Activated CD4-positive, CD25-positive, alpha-beta regulatory T cell (primary cell): ENCODE measurements at regions not wholly inside any gene's neighbourhood (a gene's known extent, or its start where the extent isn't known, plus 50 kb on each side); places are given as distances from the start of the nearest gene placed in this dataset.
"Not testable (repeated sequence)": the region's sequence is repeated elsewhere in the genome, so short reads cannot be mapped to it uniquely, and the experiment has no call there.

Source experiments
- DNase-seq, 4 experiments: peaks; one replicate each; lab custom pipeline; 2025; lab: John Stamatoyannopoulos, UW

- no peak for DNase-seq
These were observed 144.5 kb upstream of the KCNJ15 start for GRCh38 chr21:38112219-38112789.

- no peak for DNase-seq
These were observed 142.0 kb upstream of the KCNJ15 start for GRCh38 chr21:38114717-38115333.

- DNase-seq = no peak
These were observed 140.9 kb upstream of the KCNJ15 start for GRCh38 chr21:38115870-38116269.

GRCh38 chr21:38119793-38120192 lies 137.0 kb upstream of the KCNJ15 start:
- no peak for DNase-seq

GRCh38 chr21:38120679-38120983 lies 136.2 kb upstream of the KCNJ15 start:
- not testable (repeated sequence) for DNase-seq

GRCh38 chr21:38120984-38121855 lies 135.6 kb upstream of the KCNJ15 start:
- DNase-seq = no peak

GRCh38 chr21:38121888-38122720 lies 134.7 kb upstream of the KCNJ15 start:
- no peak for DNase-seq

GRCh38 chr21:38123626-38124025 lies 133.2 kb upstream of the KCNJ15 start:
- no peak for DNase-seq

GRCh38 chr21:38126666-38127303 lies 130.0 kb upstream of the KCNJ15 start:
- DNase-seq = peak in 2 of 4 experiments; percentile 0 to 1

GRCh38 chr21:38129711-38130110 lies 127.1 kb upstream of the KCNJ15 start:
- DNase-seq = no peak

- DNase-seq = no peak
These were observed 123.6 kb upstream of the KCNJ15 start for GRCh38 chr21:38133240-38133639.

- DNase-seq = no peak
These were observed 122.5 kb upstream of the KCNJ15 start for GRCh38 chr21:38134084-38134873.

- DNase-seq = no peak
These were observed 120.6 kb upstream of the KCNJ15 start for GRCh38 chr21:38136201-38136600.

GRCh38 chr21:38139380-38140168 lies 117.2 kb upstream of the KCNJ15 start:
- no peak for DNase-seq

GRCh38 chr21:38140207-38140903 lies 116.4 kb upstream of the KCNJ15 start:
- no peak for DNase-seq

- DNase-seq = no peak
These were observed 114.6 kb upstream of the KCNJ15 start for GRCh38 chr21:38142224-38142623.

GRCh38 chr21:38144193-38144592 lies 112.6 kb upstream of the KCNJ15 start:
- DNase-seq = no peak

GRCh38 chr21:38145104-38145503 lies 111.7 kb upstream of the KCNJ15 start:
- DNase-seq = no peak

- no peak for DNase-seq
These were observed 109.4 kb upstream of the KCNJ15 start for GRCh38 chr21:38147391-38147790.

- DNase-seq = no peak
These were observed 108.7 kb upstream of the KCNJ15 start for GRCh38 chr21:38148046-38148445.
